Kidney epithelial cell (primary cell): ENCODE measurements at regions not wholly inside any gene's neighbourhood (a gene's known extent, or its start where the extent isn't known, plus 50 kb on each side); places are given as distances from the start of the nearest gene placed in this dataset.

Experiments used
- DNase-seq: peaks from one replicate; pipeline ENCODE4 v3.0.0-alpha.2; 2010; ENCODE audit warnings: low read depth
- H3K27me3 ChIP-seq: 2 replicates; pipeline ENCODE4 v1.6.0; 2011; ENCODE audit warnings: low read length; ENCODE audit not compliant: control insufficient read depth, insufficient read depth
- H3K36me3 ChIP-seq: 2 replicates; pipeline ENCODE4 v1.5.1; 2011; ENCODE audit warnings: low read length; ENCODE audit not compliant: control insufficient read depth, insufficient read depth
- H3K4me3 ChIP-seq: 2 replicates; pipeline ENCODE4 v1.5.1; 2011; ENCODE audit warnings: low read depth, mild to moderate bottlenecking, control low read depth, low read length
- CTCF ChIP-seq: IDR thresholded peaks from 2 replicates; pipeline ENCODE4 v1.5.1; 2011; ENCODE audit warnings: mild to moderate bottlenecking, moderate library complexity, low read length, control low read depth, inconsistent platforms; ENCODE audit not compliant: insufficient read depth, poor library complexity, severe bottlenecking

- H3K36me3 ChIP-seq: no peaks in the 10 kb centered on the region
- no peak overlapping the region for H3K4me3 ChIP-seq
- DNase-seq: no peak
- H3K27me3 ChIP-seq: no peaks in the 10 kb centered on the region
- no peak for TF ChIP-seq CTCF
Observed at GRCh38 chr16:87188104-87188503, 129.1 kb downstream of the C16orf95 start.

GRCh38 chr16:87189426-87189825 is 127.8 kb downstream of the C16orf95 start:
- no peak for DNase-seq
- H3K4me3 ChIP-seq: no peak overlapping the region
- no peaks in the 10 kb centered on the region for H3K36me3 ChIP-seq
- no peak for TF ChIP-seq CTCF
- no peaks in the 10 kb centered on the region for H3K27me3 ChIP-seq

- Histone ChIP-seq H3K4me3 (no peak overlapping the region), H3K36me3 (no peaks in the 10 kb centered on the region), H3K27me3 (no peaks in the 10 kb centered on the region)
- no peak for TF ChIP-seq CTCF
- no peak for DNase-seq
Observed at GRCh38 chr16:87190288-87191230, 126.6 kb downstream of the C16orf95 start.

GRCh38 chr16:87192452-87193073 is 124.6 kb downstream of the C16orf95 start:
- H3K4me3 ChIP-seq: no peak overlapping the region
- no peak for DNase-seq
- TF ChIP-seq CTCF: no peak

GRCh38 chr16:87194172-87194571 is 123.0 kb downstream of the C16orf95 start:
- Histone ChIP-seq H3K36me3 (no peaks in the 10 kb centered on the region), H3K4me3 (no peak overlapping the region), H3K27me3 (no peaks in the 10 kb centered on the region)
- DNase-seq: no peak
- TF ChIP-seq CTCF: no peak

More at GRCh38 chr16:87192452-87193073, 124.6 kb downstream of the C16orf95 start:
- H3K36me3 ChIP-seq: no peaks in the 10 kb centered on the region
- no peaks in the 10 kb centered on the region for H3K27me3 ChIP-seq
